Esophagus squamous epithelium (tissue), 5 donors: ENCODE measurements at regions not wholly inside any gene's neighbourhood (a gene's known extent, or its start where the extent isn't known, plus 50 kb on each side); places are given as distances from the start of the nearest gene placed in this dataset.
A peak's percentile ranks its signal among the peaks of the same experiment; 100 is the strongest.

Experiments used
- DNase-seq: peaks from one replicate; lab custom pipeline; 2025; lab: John Stamatoyannopoulos, UW
- H3K27ac ChIP-seq, 4 donors: fragments of 200-600 bp; sonication (generic); one replicate each; pipeline ENCODE4 v1.5.1; 2016 to 2019; ENCODE audit warnings: mild to moderate bottlenecking in 1 of 4
- H3K27me3 ChIP-seq, 4 donors: fragments of 200-600 bp; sonication (generic); 1 replicate in 3 of 4; 2 replicates in 1 of 4; pipeline versions ENCODE4 v1.5.1 to v1.6.0; 2017 to 2021; ENCODE audit warnings: antibody characterized with exemption in 1 of 4
- H3K36me3 ChIP-seq, 3 donors: fragments of 200-600 bp; sonication (generic); one replicate each; pipeline ENCODE4 v1.5.1; 2016 to 2019
- H3K4me1 ChIP-seq, 3 donors: fragments of 200-600 bp; sonication (generic); one replicate each; pipeline ENCODE4 v1.5.1; 2017 to 2019
- H3K4me3 ChIP-seq, 4 donors: fragments of 200-600 bp; sonication (generic); 1 replicate in 3 of 4; 2 replicates in 1 of 4; pipeline ENCODE4 v1.5.1; 2016 to 2019; ENCODE audit warnings: mild to moderate bottlenecking in 2 of 4, moderate library complexity in 1 of 4
- H3K9me3 ChIP-seq, 3 donors: fragments of 200-600 bp; sonication (generic); one replicate each; pipeline ENCODE4 v1.5.1; 2016 to 2019
- POLR2A ChIP-seq, 4 donors: fragments of 450-650 bp; IDR thresholded peaks; one replicate each; pipeline ENCODE4 v1.6.1; 2017; ENCODE audit warnings: antibody characterized with exemption in 4 of 4, mild to moderate bottlenecking in 4 of 4, moderate library complexity in 3 of 4
- WGBS, 2 donors: methylation state at CpG; one replicate each; pipeline ENCODE4 v1.1.5; 2018; 5-methylcytosine and 5-hydroxymethylcytosine counted together
- intact Hi-C: fragments of 100-400 bp; cut with DNase I; formaldehyde crosslinking; loops from one replicate; pipeline ENCODE4 v1.15.0; 2022
- TF ChIP-seq, protein P1 (sequence below), 6 experiments: fragments of 450-650 bp in 4 of 6; fragments of 200-600 bp in 2 of 6; sonication (generic) in 2 of 6; IDR thresholded peaks; one replicate each; pipeline ENCODE4 v1.5.1; 2016 to 2019; ENCODE audit warnings: antibody characterized with exemption in 6 of 6, mild to moderate bottlenecking in 4 of 6, moderate library complexity in 4 of 6
- donor health status: DM: yes; HTN: yes; CAD: no.

DNA sequence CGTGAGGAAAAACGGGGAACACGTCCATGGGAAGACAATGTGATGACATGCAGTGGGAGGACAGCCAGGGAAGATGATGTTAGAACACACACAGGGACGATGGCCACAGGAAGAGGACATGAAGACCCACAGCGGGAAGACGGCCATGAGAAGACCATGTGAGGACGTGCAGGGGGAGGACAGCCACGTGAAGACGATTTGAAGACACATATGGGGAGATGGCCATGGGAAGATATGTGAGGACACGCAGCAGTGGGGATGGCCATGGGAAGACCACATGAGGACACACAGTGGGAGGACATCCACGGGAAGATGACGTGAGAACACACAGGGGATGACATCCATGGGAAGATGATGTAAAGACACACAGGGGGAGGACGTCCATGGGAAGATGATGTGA is 83.8 kb downstream of the UQCRFS1 start:
- 80 to 85% methylated on average over 13 of the region's 13 CpGs for WGBS, 2 donors
- no peaks in the 10 kb centered on the region for H3K36me3 ChIP-seq
- no peaks in the 10 kb centered on the region for H3K4me1 ChIP-seq
- no peak overlapping the region for H3K27ac ChIP-seq
- TF ChIP-seq, protein P1, sequence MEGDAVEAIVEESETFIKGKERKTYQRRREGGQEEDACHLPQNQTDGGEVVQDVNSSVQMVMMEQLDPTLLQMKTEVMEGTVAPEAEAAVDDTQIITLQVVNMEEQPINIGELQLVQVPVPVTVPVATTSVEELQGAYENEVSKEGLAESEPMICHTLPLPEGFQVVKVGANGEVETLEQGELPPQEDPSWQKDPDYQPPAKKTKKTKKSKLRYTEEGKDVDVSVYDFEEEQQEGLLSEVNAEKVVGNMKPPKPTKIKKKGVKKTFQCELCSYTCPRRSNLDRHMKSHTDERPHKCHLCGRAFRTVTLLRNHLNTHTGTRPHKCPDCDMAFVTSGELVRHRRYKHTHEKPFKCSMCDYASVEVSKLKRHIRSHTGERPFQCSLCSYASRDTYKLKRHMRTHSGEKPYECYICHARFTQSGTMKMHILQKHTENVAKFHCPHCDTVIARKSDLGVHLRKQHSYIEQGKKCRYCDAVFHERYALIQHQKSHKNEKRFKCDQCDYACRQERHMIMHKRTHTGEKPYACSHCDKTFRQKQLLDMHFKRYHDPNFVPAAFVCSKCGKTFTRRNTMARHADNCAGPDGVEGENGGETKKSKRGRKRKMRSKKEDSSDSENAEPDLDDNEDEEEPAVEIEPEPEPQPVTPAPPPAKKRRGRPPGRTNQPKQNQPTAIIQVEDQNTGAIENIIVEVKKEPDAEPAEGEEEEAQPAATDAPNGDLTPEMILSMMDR (IDR thresholded peaks at IDR 0.05), result no peak
- TF ChIP-seq POLR2A (IDR thresholded peaks at IDR 0.05), result no peak
- intact Hi-C loops, result no loop called here
- no peak for DNase-seq
- peaks cover 0 to 9% (median 0%) of the 10 kb centered on the region in 4 donors for H3K27me3 ChIP-seq
- no peak overlapping the region for H3K4me3 ChIP-seq
- no peaks in the 10 kb centered on the region for H3K9me3 ChIP-seq

DNA sequence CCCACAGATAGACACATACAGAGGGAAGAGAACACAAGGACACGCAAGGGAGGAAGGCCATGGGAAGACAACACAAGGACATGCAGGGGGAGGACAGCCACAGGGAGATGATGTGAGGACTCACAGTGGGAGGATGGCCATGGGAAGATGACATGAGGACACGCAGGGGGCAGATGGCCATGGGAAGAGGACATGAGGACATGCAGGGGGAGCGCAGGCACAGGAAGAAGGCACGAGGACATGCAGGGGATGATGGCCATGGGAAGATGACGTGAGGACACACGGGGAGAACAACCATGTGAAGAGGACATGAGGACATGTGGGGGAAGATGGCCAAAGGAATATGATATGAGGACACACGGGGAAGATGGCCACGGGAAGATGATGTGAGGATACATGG is 84.7 kb downstream of the UQCRFS1 start:
- intact Hi-C loops, result no loop called here
- 88 to 93% methylated on average over 8 of the region's 8 CpGs for WGBS, 2 donors
- Histone ChIP-seq H3K4me1 (no peaks in the 10 kb centered on the region), H3K36me3 (no peaks in the 10 kb centered on the region), H3K27ac (no peak overlapping the region), H3K9me3 (no peaks in the 10 kb centered on the region), H3K27me3 (peaks cover 0 to 9% (median 0%) of the 10 kb centered on the region in 4 donors), H3K4me3 (no peak overlapping the region)
- no peak for TF ChIP-seq POLR2A (IDR thresholded peaks at IDR 0.05)
- TF ChIP-seq, protein P1 (IDR thresholded peaks at IDR 0.05), result no peak
- DNase-seq, result no peak

DNA sequence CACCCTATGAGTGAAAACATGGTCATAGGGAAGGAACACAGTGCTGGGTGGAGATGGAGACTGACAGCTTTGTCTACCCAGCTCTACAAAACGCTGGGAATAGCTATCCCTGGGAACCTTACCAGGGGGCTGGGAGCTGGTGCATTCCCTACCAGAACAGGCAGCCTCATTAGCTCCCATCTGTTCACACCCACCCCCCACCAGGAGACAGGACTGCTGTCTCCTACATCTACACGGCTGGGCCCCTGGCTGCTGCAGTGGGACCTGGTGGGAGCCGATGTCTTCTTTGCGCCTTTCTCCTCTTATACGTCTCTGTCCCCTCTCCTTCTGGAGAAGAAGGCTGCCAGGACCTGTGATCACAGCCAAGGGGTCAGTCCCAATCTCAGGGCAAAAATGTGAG is 90.8 kb downstream of the UQCRFS1 start:
- 76 to 78% methylated on average over 5 of the region's 5 CpGs for WGBS, 2 donors
- no peaks in the 10 kb centered on the region for H3K36me3 ChIP-seq
- H3K9me3 ChIP-seq, result no peaks in the 10 kb centered on the region
- no peak for DNase-seq
- TF ChIP-seq POLR2A (IDR thresholded peaks at IDR 0.05), result no peak
- TF ChIP-seq, protein P1 (IDR thresholded peaks at IDR 0.05), result no peak
- intact Hi-C loops, result no loop called here
- no peaks in the 10 kb centered on the region for H3K4me1 ChIP-seq
- H3K4me3 ChIP-seq, result no peak overlapping the region
- peaks cover 0 to 9% (median 0%) of the 10 kb centered on the region in 4 donors for H3K27me3 ChIP-seq
- H3K27ac ChIP-seq, result no peak overlapping the region

DNA sequence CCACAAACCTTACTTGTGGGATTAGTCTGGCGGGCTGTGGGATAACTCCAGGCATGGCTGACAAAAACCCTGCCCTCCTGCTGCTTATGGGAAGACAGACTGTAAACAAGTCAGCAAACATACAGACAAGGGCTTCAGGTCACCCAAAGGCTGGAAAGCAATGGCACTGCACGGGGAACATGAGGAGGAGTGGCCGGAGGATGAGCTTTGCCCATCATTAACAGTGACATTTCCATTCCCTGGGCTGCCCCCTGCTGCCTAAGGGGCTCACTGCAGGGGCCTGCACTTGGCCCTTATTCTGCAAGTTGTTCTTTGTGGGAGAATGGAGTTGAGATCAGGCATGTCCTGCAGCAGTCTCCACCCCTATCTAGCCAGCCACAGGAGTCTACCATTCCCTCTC is 91.3 kb downstream of the UQCRFS1 start:
- Histone ChIP-seq H3K27me3 (peaks cover 0 to 9% (median 0%) of the 10 kb centered on the region in 4 donors), H3K36me3 (no peaks in the 10 kb centered on the region), H3K4me3 (no peak overlapping the region), H3K27ac (no peak overlapping the region), H3K4me1 (no peaks in the 10 kb centered on the region), H3K9me3 (no peaks in the 10 kb centered on the region)
- intact Hi-C loops, result no loop called here
- TF ChIP-seq POLR2A (IDR thresholded peaks at IDR 0.05), result no peak
- TF ChIP-seq, protein P1 (IDR thresholded peaks at IDR 0.05), result peak in 5 of 6 experiments; percentile 14 to 44 (median 24)
- DNase-seq, result no peak
- 0 to 13% methylated on average over 1 to 2 of the region's 3 CpGs for WGBS, 2 donors

DNA sequence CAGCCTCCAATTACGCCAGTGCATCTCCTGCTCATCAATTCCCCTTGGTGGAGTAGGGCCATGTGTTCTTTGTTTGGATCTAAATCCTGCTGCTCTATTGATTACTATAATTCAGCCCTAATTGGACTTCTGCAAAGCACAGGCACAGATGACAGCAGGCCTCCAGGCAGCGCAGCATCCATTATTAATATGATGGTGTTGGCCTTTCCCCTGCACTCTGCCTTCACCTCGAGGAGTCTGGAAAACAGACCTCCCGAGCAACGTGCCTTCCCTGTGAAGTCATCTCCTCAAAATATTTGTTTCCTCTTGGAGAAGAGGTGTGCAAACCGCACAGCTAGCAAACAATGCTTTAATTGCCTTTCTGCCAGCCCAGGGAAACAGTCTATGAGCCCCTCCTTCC is 92.5 kb downstream of the UQCRFS1 start:
- no peak overlapping the region for H3K4me3 ChIP-seq
- intact Hi-C loops, result no loop called here
- DNase-seq, result no peak
- no peaks in the 10 kb centered on the region for H3K36me3 ChIP-seq
- TF ChIP-seq POLR2A (IDR thresholded peaks at IDR 0.05), result no peak
- TF ChIP-seq, protein P1 (IDR thresholded peaks at IDR 0.05), result no peak
- WGBS, 2 donors, result 50 to 60% methylated on average over 2 of the region's 6 CpGs
- no peaks in the 10 kb centered on the region for H3K4me1 ChIP-seq
- no peaks in the 10 kb centered on the region for H3K9me3 ChIP-seq
- H3K27me3 ChIP-seq, result peaks cover 0 to 5% (median 0%) of the 10 kb centered on the region in 4 donors
- H3K27ac ChIP-seq, result no peak overlapping the region
